ENCODE measurements at regions not wholly inside any gene's neighbourhood (a gene's known extent, or its start where the extent isn't known, plus 50 kb on each side); places are given as distances from the start of the nearest gene placed in this dataset.
A peak's percentile ranks its signal among the peaks of the same experiment; 100 is the strongest.

GRCh38 chr13:25024175-25024574, 71.8 kb upstream of the PABPC3 start:
- DNase-seq (no peak), ATAC-seq (no peak)
- Histone ChIP-seq H3K4me1 (no peaks in the 10 kb centered on the region), H3K4me3 (no peak overlapping the region), H3K36me3 (replicated peaks in 1 of 2; ENCODE audit: insufficient read depth in 1 of 2, low read depth in 2 of 2) (no peaks in the 10 kb centered on the region), H3K9me3 (no peaks in the 10 kb centered on the region), H3K27me3 (no peaks in the 10 kb centered on the region), H3K27ac (no peak overlapping the region)
- intact Hi-C loops (cut with DNase I) = no loop called here
- TF ChIP-seq CTCF (IDR thresholded peaks at IDR 0.05) = no peak
- no peak for TF ChIP-seq POLR2A (IDR thresholded peaks at IDR 0.05)
- 38 to 43% methylated on average over 9 of the region's 9 CpGs for WGBS, 2 donors

GRCh38 chr13:25032160-25032559, 63.8 kb upstream of the PABPC3 start:
- DNase-seq = no peak
- ATAC-seq = no peak
- intact Hi-C loops (cut with DNase I) = no loop called here
- Histone ChIP-seq H3K9me3 (no peaks in the 10 kb centered on the region), H3K4me3 (no peak overlapping the region), H3K36me3 (replicated peaks in 1 of 2; ENCODE audit: insufficient read depth in 1 of 2, low read depth in 2 of 2) (no peaks in the 10 kb centered on the region), H3K27me3 (no peaks in the 10 kb centered on the region), H3K4me1 (no peaks in the 10 kb centered on the region), H3K27ac (no peak overlapping the region)
- TF ChIP-seq CTCF (IDR thresholded peaks at IDR 0.05) = no peak
- no peak for TF ChIP-seq POLR2A (IDR thresholded peaks at IDR 0.05)
- 70 to 73% methylated on average over 9 of the region's 9 CpGs for WGBS, 2 donors

GRCh38 chr13:25034173-25034572, 61.8 kb upstream of the PABPC3 start:
- intact Hi-C loops (cut with DNase I) = no loop called here
- Histone ChIP-seq H3K4me3 (no peak overlapping the region), H3K27me3 (no peaks in the 10 kb centered on the region), H3K4me1 (no peaks in the 10 kb centered on the region), H3K9me3 (no peaks in the 10 kb centered on the region), H3K27ac (no peak overlapping the region), H3K36me3 (replicated peaks in 1 of 2; ENCODE audit: insufficient read depth in 1 of 2, low read depth in 2 of 2) (no peaks in the 10 kb centered on the region)
- 61 to 65% methylated on average over 5 of the region's 5 CpGs for WGBS, 2 donors
- DNase-seq = no peak
- no peak for ATAC-seq
- TF ChIP-seq CTCF (IDR thresholded peaks at IDR 0.05) (no peak), POLR2A (IDR thresholded peaks at IDR 0.05) (no peak)

GRCh38 chr13:25037057-25037813, 58.7 kb upstream of the PABPC3 start:
- H3K27me3 ChIP-seq = no peaks in the 10 kb centered on the region

More at GRCh38 chr13:25037057-25037813, 58.7 kb upstream of the PABPC3 start:
- Histone ChIP-seq H3K36me3 (replicated peaks in 1 of 2; ENCODE audit: insufficient read depth in 1 of 2, low read depth in 2 of 2) (no peaks in the 10 kb centered on the region), H3K9me3 (no peaks in the 10 kb centered on the region), H3K27ac (no peak overlapping the region), H3K4me3 (no peak overlapping the region), H3K4me1 (no peaks in the 10 kb centered on the region)
- ATAC-seq = peak; percentile 69
- intact Hi-C loops (cut with DNase I) = no loop called here
- peak; percentile 46 to 71 (median 63) for DNase-seq
- WGBS, 2 donors = 28 to 32% methylated on average over 12 of the region's 12 CpGs
- TF ChIP-seq CTCF (IDR thresholded peaks at IDR 0.05) (peak; percentile 57 to 78 (median 70)), POLR2A (IDR thresholded peaks at IDR 0.05) (no peak)

All from body of pancreas (tissue), 4 donors.